Stimulated activated CD4-positive, alpha-beta T cell treated with anti-CD3 and anti-CD28 coated beads, TNF-alpha, amount 100 ng/mL, for 1 hour (primary cell): ENCODE measurements at regions not wholly inside any gene's neighbourhood (a gene's known extent, or its start where the extent isn't known, plus 50 kb on each side); places are given as distances from the start of the nearest gene placed in this dataset.
"Not testable (repeated sequence)": the region's sequence is repeated elsewhere in the genome, so short reads cannot be mapped to it uniquely, and the experiment has no call there.

Experiments
- DNase-seq, 3 donors: peaks; one replicate each; pipeline ENCODE4 v3.0.0-alpha.2; 2020; ENCODE audit warnings: low read depth in 3 of 3, low spot score in 1 of 3

DNA sequence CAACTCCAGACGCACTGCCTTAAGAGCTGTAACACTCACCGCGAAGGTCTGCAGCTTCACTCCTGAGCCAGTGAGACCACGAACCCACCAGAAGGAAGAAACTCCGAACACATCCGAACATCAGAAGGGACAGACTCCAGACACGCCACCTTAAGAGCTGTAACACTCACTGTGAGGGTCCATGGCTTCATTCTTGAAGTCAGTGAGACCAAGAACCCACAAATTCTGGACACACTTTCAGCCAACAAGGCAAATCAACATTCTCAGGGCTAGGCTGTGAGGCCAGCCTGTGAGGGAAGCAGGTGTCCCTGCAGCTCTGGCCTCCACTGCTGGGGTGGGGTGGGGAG lies 275.3 kb downstream of the ADGRD1 start:
- DNase-seq = not testable (repeated sequence)

- DNase-seq = no peak
These were observed 276.0 kb downstream of the ADGRD1 start for GRCh38 chr12:131229426-131230339.

DNA sequence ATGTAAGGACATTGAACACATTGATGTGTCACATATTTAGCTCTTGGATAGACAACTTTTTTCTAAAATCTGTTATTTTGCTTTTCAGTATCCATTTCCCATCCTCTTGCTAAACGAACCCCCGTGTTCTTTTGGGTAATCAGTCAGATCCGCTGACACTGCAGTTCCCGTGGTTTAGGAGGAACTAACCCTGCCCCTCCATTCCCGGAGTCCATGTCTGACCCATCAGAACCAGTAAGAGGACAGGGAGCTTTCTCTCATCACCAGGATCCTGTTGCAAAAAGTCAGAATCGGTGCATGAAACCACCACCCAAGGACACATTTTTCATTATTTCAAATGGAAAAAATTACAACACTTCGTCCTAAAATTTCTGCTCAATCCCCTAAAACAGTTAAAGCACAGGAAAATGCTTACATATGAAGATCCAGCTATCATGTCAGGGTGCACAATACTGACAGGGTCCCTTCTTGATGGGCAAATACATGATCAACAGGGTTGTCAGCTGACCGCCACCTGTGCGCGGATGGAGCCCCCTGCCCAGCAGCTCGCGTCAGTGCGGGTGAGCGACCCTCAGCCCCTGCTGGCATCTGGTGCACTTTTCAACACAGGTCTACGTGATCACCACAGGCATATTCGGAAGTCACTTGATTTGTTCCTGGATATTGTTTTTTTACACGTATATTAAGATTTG lies 276.8 kb downstream of the ADGRD1 start:
- DNase-seq = no peak

GRCh38 chr12:131231032-131231980 lies 277.6 kb downstream of the ADGRD1 start:
- DNase-seq = no peak

GRCh38 chr12:131232036-131232435 lies 278.3 kb downstream of the ADGRD1 start:
- DNase-seq = no peak

- not testable (repeated sequence) for DNase-seq
These were observed 279.2 kb downstream of the ADGRD1 start for GRCh38 chr12:131232872-131233271.

DNA sequence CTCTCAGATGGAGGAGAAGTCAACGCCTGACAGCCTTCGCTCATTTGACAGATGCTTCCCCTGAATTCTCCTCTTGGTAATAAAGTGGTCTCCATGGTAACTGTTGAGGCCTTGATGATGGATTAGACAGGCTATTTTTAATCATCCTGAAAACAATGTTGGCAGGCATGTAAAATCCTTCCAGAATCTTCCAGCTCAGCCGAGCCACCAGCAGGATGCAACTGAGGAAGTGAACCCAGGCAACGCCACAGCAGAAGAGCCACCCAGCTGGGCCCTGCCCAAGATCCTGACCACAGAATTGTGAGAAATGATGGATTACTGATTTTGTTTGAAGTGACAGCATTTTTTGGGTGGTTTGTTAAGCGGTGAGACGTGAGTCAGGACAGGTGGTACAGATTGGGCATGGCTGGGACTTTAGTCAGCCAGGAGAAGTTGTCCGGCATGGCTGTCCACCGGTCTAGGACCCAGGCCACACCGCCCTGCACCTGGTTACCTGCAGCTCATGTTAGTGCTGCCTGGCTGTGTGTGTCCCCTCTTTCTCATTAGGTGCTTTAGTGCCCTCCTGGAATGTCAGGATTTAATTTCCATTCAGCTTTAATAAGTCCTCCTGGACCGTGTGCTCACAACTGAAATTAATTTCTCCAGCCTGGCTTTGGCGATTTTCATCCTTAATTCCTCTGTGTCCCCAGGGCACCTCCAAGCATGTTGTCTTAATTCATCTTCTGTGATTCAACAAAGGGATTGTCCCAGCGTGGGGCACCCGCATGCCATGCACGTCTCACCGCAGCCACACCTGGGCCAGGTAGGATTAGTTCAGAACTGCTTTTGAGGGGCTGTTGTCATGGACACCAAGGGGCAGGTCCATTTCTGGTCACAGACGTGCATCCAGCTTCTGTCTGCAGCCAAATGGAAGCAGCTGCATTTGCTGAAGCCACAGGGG lies 280.4 kb downstream of the ADGRD1 start:
- DNase-seq = not testable (repeated sequence)

- not testable (repeated sequence) for DNase-seq
These were observed 281.1 kb downstream of the ADGRD1 start for GRCh38 chr12:131234841-131235271.

GRCh38 chr12:131235871-131236271 lies 282.2 kb downstream of the ADGRD1 start:
- no peak for DNase-seq

DNA sequence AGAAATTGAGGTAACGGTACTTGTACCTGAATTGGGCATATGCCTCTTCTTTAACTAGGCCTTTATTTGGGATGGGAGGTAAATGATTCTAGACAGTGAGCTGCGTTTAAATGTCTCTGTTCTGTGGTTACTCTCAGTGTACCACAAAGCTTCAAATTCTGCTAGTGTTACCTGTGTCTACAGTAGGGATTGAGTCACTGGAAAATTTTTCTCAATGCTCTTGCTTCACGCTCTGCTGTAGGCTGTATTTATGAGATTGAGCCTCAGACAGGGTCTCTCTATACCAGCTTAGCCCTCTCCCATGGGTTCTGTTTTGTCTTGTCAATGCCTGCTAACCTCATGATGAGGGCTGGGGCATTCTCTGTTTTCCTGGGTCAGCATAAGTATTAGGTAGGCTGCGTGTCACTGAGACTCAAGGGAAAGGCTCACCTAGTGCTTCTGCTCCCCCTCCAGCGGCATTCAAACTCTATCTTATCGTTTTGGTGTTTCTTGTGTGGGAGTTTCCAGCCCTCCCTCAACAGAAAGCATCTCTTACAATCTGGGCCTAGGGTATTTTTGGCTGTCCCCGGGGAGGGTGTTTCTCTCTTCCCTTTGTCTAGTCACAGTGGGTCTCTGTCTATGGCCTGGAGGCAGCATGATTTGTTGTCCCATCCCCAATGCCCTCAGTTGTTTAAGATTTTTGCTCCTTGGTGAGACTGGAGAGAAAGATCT lies 285.8 kb downstream of the ADGRD1 start:
- DNase-seq = no peak

- DNase-seq = no peak
These were observed 287.8 kb downstream of the ADGRD1 start for GRCh38 chr12:131241517-131241916.

DNA sequence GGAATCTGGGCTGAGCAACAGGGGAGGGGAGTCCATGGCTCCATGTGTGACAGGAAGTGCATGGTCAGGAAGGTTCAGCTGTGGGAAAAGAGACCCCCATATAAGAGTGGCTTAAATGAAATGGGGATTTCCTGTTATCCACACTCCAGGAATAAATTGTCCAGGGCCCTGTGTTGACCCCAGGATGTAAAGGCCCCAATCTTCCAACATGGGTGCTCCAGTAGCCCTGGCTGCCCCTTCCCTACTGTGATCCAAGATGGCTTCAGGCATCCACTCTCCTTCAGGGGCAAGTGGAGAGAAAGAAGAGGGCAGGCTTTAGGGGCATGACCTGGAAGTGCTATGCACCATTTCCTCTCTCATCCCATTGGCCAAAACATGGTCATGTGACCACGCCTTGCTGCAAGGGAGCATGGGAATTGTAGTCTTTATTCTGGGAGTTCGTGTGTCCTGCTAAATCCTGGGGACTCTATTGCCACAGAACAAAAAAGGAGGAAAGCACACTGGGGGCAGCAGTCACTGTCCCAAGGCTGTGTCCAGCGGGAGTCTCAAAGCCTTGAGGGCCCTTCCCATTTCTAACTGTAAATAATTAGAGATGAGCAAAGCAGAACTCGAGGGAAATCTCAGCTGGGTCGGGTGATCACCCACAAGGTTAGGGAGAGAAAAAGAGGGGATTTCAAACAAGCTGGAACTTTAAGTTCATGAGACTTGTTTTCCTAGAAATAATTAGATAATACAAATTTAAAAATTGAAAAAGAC lies 289.2 kb downstream of the ADGRD1 start:
- DNase-seq = no peak

- DNase-seq = not testable (repeated sequence)
These were observed 290.5 kb downstream of the ADGRD1 start for GRCh38 chr12:131244157-131244688.

DNA sequence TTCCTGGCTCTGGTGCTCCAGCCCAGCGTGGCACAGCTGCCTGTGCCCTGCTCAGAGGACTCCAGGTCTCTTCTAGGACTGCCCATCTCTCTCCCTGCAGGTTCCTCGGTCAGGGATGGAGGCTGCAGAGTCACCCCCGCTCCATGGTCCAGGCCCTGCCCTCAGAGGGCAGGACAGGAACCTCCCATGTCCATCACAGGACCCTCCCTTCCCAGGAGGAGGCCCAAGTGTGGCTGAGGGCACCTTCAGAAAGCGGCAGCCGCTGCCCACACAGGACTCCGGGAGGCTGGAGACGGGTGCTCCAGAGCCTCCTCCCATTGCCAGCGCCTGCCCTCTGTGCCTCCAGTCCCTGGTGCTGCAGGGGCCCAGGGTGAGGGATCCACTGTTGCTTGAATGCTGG lies 291.5 kb downstream of the ADGRD1 start:
- DNase-seq = not testable (repeated sequence)

GRCh38 chr12:131245564-131246355 lies 292.1 kb downstream of the ADGRD1 start:
- no peak for DNase-seq

GRCh38 chr12:131247026-131247725 lies 293.5 kb downstream of the ADGRD1 start:
- not testable (repeated sequence) for DNase-seq

DNA sequence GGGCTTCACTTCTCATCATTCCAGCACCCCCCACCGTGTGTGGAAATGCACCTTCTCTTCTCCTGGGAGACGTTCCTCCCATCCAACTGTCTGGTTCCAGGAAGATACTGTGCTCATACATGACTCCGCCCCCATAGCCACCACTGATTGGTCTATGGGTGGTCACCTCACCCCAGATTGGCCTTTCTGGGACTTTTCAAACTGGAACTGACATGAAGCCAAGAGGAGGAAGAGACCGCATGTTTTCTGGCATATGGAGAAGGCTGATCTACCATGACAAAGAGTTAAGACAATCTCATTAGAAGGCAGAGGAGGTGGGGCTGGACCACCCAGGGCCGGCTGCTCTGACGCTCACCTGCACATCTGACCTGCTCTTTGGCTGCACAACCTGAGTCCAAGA lies 294.2 kb downstream of the ADGRD1 start:
- DNase-seq = not testable (repeated sequence)
